H9 (cell line): ENCODE measurements at regions not wholly inside any gene's neighbourhood (a gene's known extent, or its start where the extent isn't known, plus 50 kb on each side); places are given as distances from the start of the nearest gene placed in this dataset.

Experiments
- DNase-seq: peaks from one replicate; pipeline ENCODE4 v3.0.0-alpha.2; 2017
- H2AFZ ChIP-seq: one replicate; pipeline ENCODE4 v1.6.1; 2013; ENCODE audit warnings: mild to moderate bottlenecking, low read length, control low read depth, moderate library complexity
- H2AK5ac ChIP-seq: 2 replicates; pipeline ENCODE4 v1.6.1; 2013; ENCODE audit warnings: low read length, control low read depth, mixed read lengths; ENCODE audit not compliant: insufficient read length
- H2BK120ac ChIP-seq: one replicate; pipeline ENCODE4 v1.6.1; 2013; ENCODE audit warnings: low read depth, mild to moderate bottlenecking, low read length, control low read depth, inconsistent platforms; ENCODE audit not compliant: poor library complexity, severe bottlenecking
- H2BK12ac ChIP-seq: 2 replicates; pipeline ENCODE4 v1.6.1; 2013; ENCODE audit warnings: low read length, control low read depth, mixed read lengths, low read depth; ENCODE audit not compliant: insufficient read length
- H2BK15ac ChIP-seq: 2 replicates; pipeline ENCODE4 v1.6.1; 2013; ENCODE audit warnings: low read depth, low read length, control low read depth
- H2BK20ac ChIP-seq: one replicate; pipeline ENCODE4 v1.6.1; 2013; ENCODE audit warnings: low read depth, mild to moderate bottlenecking, low read length, control low read depth, inconsistent platforms; ENCODE audit not compliant: poor library complexity, severe bottlenecking
- H2BK5ac ChIP-seq: 2 replicates; pipeline ENCODE4 v1.6.1; 2013; ENCODE audit warnings: low read length, control low read depth, mixed read lengths; ENCODE audit not compliant: insufficient read length
- H3K14ac ChIP-seq: 2 replicates; pipeline ENCODE4 v1.6.1; 2013; ENCODE audit warnings: low read length, control low read depth; ENCODE audit not compliant: insufficient read depth
- H3K18ac ChIP-seq: 2 replicates; pipeline ENCODE4 v1.6.1; 2013; ENCODE audit warnings: low read depth, mild to moderate bottlenecking, mixed read lengths, low read length, control low read depth; ENCODE audit not compliant: insufficient read length
- H3K23ac ChIP-seq: 2 replicates; pipeline ENCODE4 v1.6.1; 2013; ENCODE audit warnings: low read length, control low read depth, mixed read lengths, low read depth; ENCODE audit not compliant: insufficient read length
- H3K23me2 ChIP-seq: 2 replicates; pipeline ENCODE4 v1.6.1; 2013; ENCODE audit warnings: low read depth, mild to moderate bottlenecking, mixed read lengths, low read length, control low read depth; ENCODE audit not compliant: insufficient read length, poor library complexity, severe bottlenecking
- H3K27ac ChIP-seq: 2 replicates; pipeline ENCODE4 v1.5.1; 2013; ENCODE audit warnings: low read length, control low read depth, mixed read lengths, low read depth; ENCODE audit not compliant: insufficient read length
- H3K27me3 ChIP-seq: 2 replicates; pipeline ENCODE4 v1.6.1; 2013; ENCODE audit warnings: low read length, control low read depth, inconsistent platforms; ENCODE audit not compliant: insufficient read depth
- H3K4ac ChIP-seq: 2 replicates; pipeline ENCODE4 v1.6.1; 2013; ENCODE audit warnings: low read depth, mild to moderate bottlenecking, control low read depth, inconsistent platforms, low read length, moderate library complexity
- H3K4me1 ChIP-seq: 2 replicates; pipeline ENCODE4 v1.6.1; 2013; ENCODE audit warnings: low read length, control low read depth, inconsistent platforms; ENCODE audit not compliant: insufficient read depth
- H3K4me2 ChIP-seq: 2 replicates; pipeline ENCODE4 v1.6.1; 2013; ENCODE audit warnings: low read length, control low read depth, mixed read lengths; ENCODE audit not compliant: insufficient read length, insufficient read depth
- H3K56ac ChIP-seq: 2 replicates; pipeline ENCODE4 v1.6.1; 2013; ENCODE audit warnings: low read depth, mild to moderate bottlenecking, mixed read lengths, low read length, control low read depth; ENCODE audit not compliant: insufficient read length
- H3K79me1 ChIP-seq: 2 replicates; pipeline ENCODE4 v1.6.1; 2013; ENCODE audit warnings: low read depth, mild to moderate bottlenecking, moderate library complexity, low read length, control low read depth, inconsistent platforms; ENCODE audit not compliant: insufficient read depth, poor library complexity, severe bottlenecking
- H3K79me2 ChIP-seq: 2 replicates; pipeline ENCODE4 v1.6.1; 2013; ENCODE audit warnings: low read length, control low read depth, inconsistent platforms; ENCODE audit not compliant: insufficient read depth
- H3K9ac ChIP-seq: 2 replicates; pipeline ENCODE4 v1.6.1; 2013; ENCODE audit warnings: low read length, control low read depth, mixed read lengths; ENCODE audit not compliant: insufficient read length; ENCODE audit errors: extremely low read depth
- H3K9me3 ChIP-seq: one replicate; pipeline ENCODE4 v1.6.1; 2013; ENCODE audit warnings: low read depth, low read length, inconsistent platforms; ENCODE audit not compliant: control insufficient read depth
- H3T11ph ChIP-seq: one replicate; pipeline ENCODE4 v1.6.1; 2013; ENCODE audit warnings: mild to moderate bottlenecking, low read length, control low read depth, inconsistent platforms
- H4K20me1 ChIP-seq: one replicate; pipeline ENCODE4 v1.6.1; 2013; ENCODE audit not compliant: control insufficient read depth, insufficient read length, insufficient read depth
- H4K5ac ChIP-seq: 2 replicates; pipeline ENCODE4 v1.6.1; 2013; ENCODE audit warnings: low read depth, mild to moderate bottlenecking, mixed read lengths, low read length, control low read depth; ENCODE audit not compliant: insufficient read length
- H4K8ac ChIP-seq: replicated peaks from 2 replicates; pipeline ENCODE4 v1.6.1; 2013; ENCODE audit warnings: low read length, control low read depth, mixed read lengths, low read depth; ENCODE audit not compliant: insufficient read length
- H4K91ac ChIP-seq: 2 replicates; pipeline ENCODE4 v1.6.1; 2013; ENCODE audit warnings: low read depth, mild to moderate bottlenecking, moderate library complexity, mixed read lengths, low read length, control low read depth; ENCODE audit not compliant: insufficient read length
- H3K27ac Mint-ChIP-seq, 3 experiments: 2 replicates in 2 of 3; 3 replicates in 1 of 3; pipeline ENCODE4 v1.8.0; 2020 to 2021; ENCODE audit warnings: mixed read lengths in 3 of 3, mild to moderate bottlenecking in 1 of 3, moderate library complexity in 1 of 3
- H3K27me3 Mint-ChIP-seq: 2 replicates; pipeline ENCODE4 v1.8.0; 2021; ENCODE audit warnings: low read depth, mild to moderate bottlenecking, moderate library complexity, mixed read lengths
- H3K36me3 Mint-ChIP-seq, 3 experiments: 2 replicates in 2 of 3; 3 replicates in 1 of 3; pipeline ENCODE4 v1.8.0; 2020 to 2021; ENCODE audit warnings: low read depth in 3 of 3, mixed read lengths in 3 of 3; ENCODE audit not compliant: insufficient read depth in 1 of 3
- H3K4me1 Mint-ChIP-seq, 2 experiments: 2 replicates each; pipeline ENCODE4 v1.8.0; 2020; ENCODE audit warnings: mixed read lengths in 2 of 2
- H3K4me3 Mint-ChIP-seq, 2 experiments: 2 replicates in 1 of 2; 3 replicates in 1 of 2; pipeline ENCODE4 v1.8.0; 2020 to 2021; ENCODE audit warnings: mild to moderate bottlenecking in 2 of 2, mixed read lengths in 2 of 2, moderate library complexity in 1 of 2
- H3K9me3 Mint-ChIP-seq, 2 experiments: 2 replicates in 1 of 2; 3 replicates in 1 of 2; pipeline ENCODE4 v1.8.0; 2020; ENCODE audit warnings: mild to moderate bottlenecking in 2 of 2, mixed read lengths in 2 of 2, moderate library complexity in 1 of 2
- WGBS: extraction: QIAGEN DNeasy Blood & Tissue Kit; methylation state at CpG from one replicate; pipeline ENCODE4 v1.1.7; 2013; ENCODE audit warnings: missing lambda C conversion rate, low lambda C conversion rate, mixed read lengths; ENCODE audit not compliant: insufficient read length; ENCODE audit errors: extremely low coverage; 5-methylcytosine and 5-hydroxymethylcytosine counted together
- TF ChIP-seq, protein P1 (sequence below): fragments of 200-600 bp; sonication (generic); conservative IDR thresholded peaks from 3 replicates; pipeline ENCODE4 v1.8.0; 2021; ENCODE audit warnings: antibody characterized with exemption, mild to moderate bottlenecking

DNA sequence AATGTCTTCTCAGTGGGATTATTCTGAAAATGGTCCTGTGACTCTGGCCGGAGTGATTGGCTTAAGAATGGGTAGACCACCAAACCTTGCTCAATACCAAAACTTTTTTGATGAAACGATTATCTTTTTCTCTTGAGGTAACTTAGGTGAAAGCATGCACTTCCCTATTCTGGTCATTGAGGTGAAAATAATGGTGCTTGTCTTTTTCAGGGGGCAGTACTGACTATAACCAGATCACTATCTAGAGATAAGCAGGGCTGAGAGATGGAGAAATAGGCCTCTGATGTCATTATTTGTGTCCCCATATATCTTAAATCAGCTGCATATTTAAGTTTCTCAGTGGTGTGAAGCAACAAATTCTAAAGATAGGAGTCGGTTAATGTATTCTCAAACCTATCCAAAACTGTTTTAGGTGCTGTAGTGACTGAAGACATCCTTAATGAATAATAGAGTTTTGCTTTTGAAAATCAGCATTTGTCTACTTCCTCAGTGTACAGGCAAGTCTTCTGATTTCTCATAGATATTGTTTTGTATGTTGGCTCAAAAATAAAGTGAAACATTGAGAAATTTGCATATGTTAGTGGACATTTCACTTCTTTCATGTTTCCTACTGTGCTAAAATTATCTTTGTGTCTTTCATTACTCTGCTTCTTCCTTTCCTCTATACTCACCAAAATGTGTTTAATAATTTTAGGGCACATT lies 735.3 kb upstream of the ADGRL4 start:
- no peaks in the 10 kb centered on the region for H3K9me3 ChIP-seq
- Mint-ChIP-seq H3K27ac (no peak overlapping the region; a peak in 1 of 7 replicates), H3K27me3 (no peaks in the 10 kb centered on the region), H3K36me3 (peaks cover 0 to 1% (median 0%) of the 10 kb centered on the region in 3 experiments; a peak in 1 of 7 replicates), H3K4me3 (no peak overlapping the region), H3K9me3 (peaks cover 0 to 3% of the 10 kb centered on the region in 2 experiments; a peak in 2 of 5 replicates), H3K4me1 (no peaks in the 10 kb centered on the region)
- no peak overlapping the region for H3K23ac ChIP-seq
- H3K27ac ChIP-seq = no peak overlapping the region
- no peak overlapping the region for H3K18ac ChIP-seq
- H3T11ph ChIP-seq = no peak overlapping the region
- no peak overlapping the region for H2BK5ac ChIP-seq
- H3K4me2 ChIP-seq = no peak overlapping the region
- H3K27me3 ChIP-seq = no peaks in the 10 kb centered on the region
- no peak overlapping the region for H2BK20ac ChIP-seq
- no peak overlapping the region for H2BK15ac ChIP-seq
- WGBS = no CpG with 5 or more reads among the region's 3 CpGs
- no peak overlapping the region for H3K9ac ChIP-seq
- no peak overlapping the region for H4K8ac ChIP-seq
- no peak overlapping the region for H3K14ac ChIP-seq
- H2BK12ac ChIP-seq = no peak overlapping the region
- TF ChIP-seq, protein P1, sequence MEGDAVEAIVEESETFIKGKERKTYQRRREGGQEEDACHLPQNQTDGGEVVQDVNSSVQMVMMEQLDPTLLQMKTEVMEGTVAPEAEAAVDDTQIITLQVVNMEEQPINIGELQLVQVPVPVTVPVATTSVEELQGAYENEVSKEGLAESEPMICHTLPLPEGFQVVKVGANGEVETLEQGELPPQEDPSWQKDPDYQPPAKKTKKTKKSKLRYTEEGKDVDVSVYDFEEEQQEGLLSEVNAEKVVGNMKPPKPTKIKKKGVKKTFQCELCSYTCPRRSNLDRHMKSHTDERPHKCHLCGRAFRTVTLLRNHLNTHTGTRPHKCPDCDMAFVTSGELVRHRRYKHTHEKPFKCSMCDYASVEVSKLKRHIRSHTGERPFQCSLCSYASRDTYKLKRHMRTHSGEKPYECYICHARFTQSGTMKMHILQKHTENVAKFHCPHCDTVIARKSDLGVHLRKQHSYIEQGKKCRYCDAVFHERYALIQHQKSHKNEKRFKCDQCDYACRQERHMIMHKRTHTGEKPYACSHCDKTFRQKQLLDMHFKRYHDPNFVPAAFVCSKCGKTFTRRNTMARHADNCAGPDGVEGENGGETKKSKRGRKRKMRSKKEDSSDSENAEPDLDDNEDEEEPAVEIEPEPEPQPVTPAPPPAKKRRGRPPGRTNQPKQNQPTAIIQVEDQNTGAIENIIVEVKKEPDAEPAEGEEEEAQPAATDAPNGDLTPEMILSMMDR = no peak
- H3K79me2 ChIP-seq = no peaks in the 10 kb centered on the region
- H4K91ac ChIP-seq = no peak overlapping the region
- no peak overlapping the region for H3K4ac ChIP-seq
- no peaks in the 10 kb centered on the region for H4K20me1 ChIP-seq
- no peak overlapping the region for H4K5ac ChIP-seq
- no peak overlapping the region for H2AFZ ChIP-seq
- H3K79me1 ChIP-seq = no peaks in the 10 kb centered on the region
- DNase-seq = no peak
- no peak overlapping the region for H2BK120ac ChIP-seq
- H3K23me2 ChIP-seq = no peaks in the 10 kb centered on the region
- H2AK5ac ChIP-seq = no peak overlapping the region
- H3K4me1 ChIP-seq = no peaks in the 10 kb centered on the region
- H3K56ac ChIP-seq = no peak overlapping the region
